Neural cell (in vitro differentiated cells): ENCODE measurements at regions not wholly inside any gene's neighbourhood (a gene's known extent, or its start where the extent isn't known, plus 50 kb on each side); places are given as distances from the start of the nearest gene placed in this dataset.

Source experiments
- CTCF ChIP-seq: fragments of 450-650 bp; IDR thresholded peaks from 2 replicates; pipeline ENCODE4 v1.5.1; 2014; ENCODE audit warnings: antibody characterized with exemption, mild to moderate bottlenecking, moderate library complexity; ENCODE audit not compliant: poor library complexity, severe bottlenecking
- REST ChIP-seq: IDR thresholded peaks from 2 replicates; pipeline ENCODE4 v1.6.1; 2012; ENCODE audit warnings: borderline replicate concordance

- no peak for TF ChIP-seq CTCF
- no peak for TF ChIP-seq REST
These were observed 278.1 kb upstream of the DAB2 start for GRCh38 chr5:39702928-39703327.
